SJSA1 (cell line): ENCODE measurements at regions not wholly inside any gene's neighbourhood (a gene's known extent, or its start where the extent isn't known, plus 50 kb on each side); places are given as distances from the start of the nearest gene placed in this dataset.
"Not testable (repeated sequence)": the region's sequence is repeated elsewhere in the genome, so short reads cannot be mapped to it uniquely, and the experiment has no call there.

Experiments
- DNase-seq, 2 experiments: peaks; one replicate each; pipeline ENCODE4 v3.0.0-alpha.2; 2015 to 2020; ENCODE audit warnings: low spot score in 2 of 2, low read depth in 1 of 2
- H3K27ac ChIP-seq: fragments of 250-450 bp; sonication (Bioruptor Pico); 2 replicates; pipeline ENCODE4 v1.5.1; 2020; ENCODE audit warnings: mild to moderate bottlenecking, moderate library complexity
- H3K27me3 ChIP-seq: fragments of 250-450 bp; sonication (Bioruptor Pico); replicated peaks from 2 replicates; pipeline ENCODE4 v1.5.1; 2020; ENCODE audit warnings: mild to moderate bottlenecking, moderate library complexity
- H3K36me3 ChIP-seq: fragments of 250-450 bp; sonication (Bioruptor Pico); 2 replicates; pipeline ENCODE4 v1.5.1; 2020; ENCODE audit warnings: mild to moderate bottlenecking
- H3K4me1 ChIP-seq: fragments of 250-450 bp; sonication (Bioruptor Pico); replicated peaks from 2 replicates; pipeline ENCODE4 v1.6.1; 2021; ENCODE audit warnings: mild to moderate bottlenecking
- H3K4me3 ChIP-seq: fragments of 250-450 bp; sonication (Bioruptor Pico); 2 replicates; pipeline ENCODE4 v1.5.1; 2020; ENCODE audit warnings: mild to moderate bottlenecking
- H3K9me3 ChIP-seq: fragments of 250-450 bp; sonication (Bioruptor Pico); replicated peaks from 2 replicates; pipeline ENCODE4 v1.5.1; 2020; ENCODE audit warnings: mild to moderate bottlenecking

GRCh38 chr9:28444637-28445036 is 871.4 kb upstream of the C9orf72 start:
- Histone ChIP-seq H3K4me1 (no peaks in the 10 kb centered on the region), H3K9me3 (no peaks in the 10 kb centered on the region), H3K36me3 (no peaks in the 10 kb centered on the region), H3K27ac (no peak overlapping the region), H3K27me3 (no peaks in the 10 kb centered on the region), H3K4me3 (no peak overlapping the region)
- DNase-seq, result no peak

- no peak overlapping the region for H3K27ac ChIP-seq
- DNase-seq, result no peak
- H3K4me1 ChIP-seq, result no peaks in the 10 kb centered on the region
- H3K36me3 ChIP-seq, result no peaks in the 10 kb centered on the region
- no peak overlapping the region for H3K4me3 ChIP-seq
- no peaks in the 10 kb centered on the region for H3K9me3 ChIP-seq
- H3K27me3 ChIP-seq, result no peaks in the 10 kb centered on the region
Measured at GRCh38 chr9:28445211-28445610, 871.9 kb upstream of the C9orf72 start.

GRCh38 chr9:28453918-28454317 is 880.6 kb upstream of the C9orf72 start:
- H3K27ac ChIP-seq, result no peak overlapping the region

GRCh38 chr9:28456861-28457260 is 883.6 kb upstream of the C9orf72 start:
- no peaks in the 10 kb centered on the region for H3K27me3 ChIP-seq
- no peak for DNase-seq
- H3K27ac ChIP-seq, result no peak overlapping the region
- no peaks in the 10 kb centered on the region for H3K4me1 ChIP-seq
- H3K9me3 ChIP-seq, result no peaks in the 10 kb centered on the region
- H3K4me3 ChIP-seq, result no peak overlapping the region
- H3K36me3 ChIP-seq, result no peaks in the 10 kb centered on the region

More at GRCh38 chr9:28453918-28454317, 880.6 kb upstream of the C9orf72 start:
- no peaks in the 10 kb centered on the region for H3K36me3 ChIP-seq
- H3K4me1 ChIP-seq, result no peaks in the 10 kb centered on the region
- no peaks in the 10 kb centered on the region for H3K9me3 ChIP-seq
- H3K4me3 ChIP-seq, result no peak overlapping the region
- no peaks in the 10 kb centered on the region for H3K27me3 ChIP-seq
- DNase-seq, result no peak

GRCh38 chr9:28464481-28465216 is 891.4 kb upstream of the C9orf72 start:
- H3K27me3 ChIP-seq, result no peaks in the 10 kb centered on the region
- no peaks in the 10 kb centered on the region for H3K36me3 ChIP-seq
- H3K4me1 ChIP-seq, result no peaks in the 10 kb centered on the region
- DNase-seq, result no peak
- H3K9me3 ChIP-seq, result no peaks in the 10 kb centered on the region
- H3K4me3 ChIP-seq, result no peak overlapping the region
- H3K27ac ChIP-seq, result no peak overlapping the region

GRCh38 chr9:28471261-28471660 is 898.0 kb upstream of the C9orf72 start:
- H3K27me3 ChIP-seq, result no peaks in the 10 kb centered on the region
- H3K27ac ChIP-seq, result no peak overlapping the region
- DNase-seq, result no peak
- no peaks in the 10 kb centered on the region for H3K9me3 ChIP-seq
- H3K4me3 ChIP-seq, result no peak overlapping the region
- H3K4me1 ChIP-seq, result no peaks in the 10 kb centered on the region
- no peaks in the 10 kb centered on the region for H3K36me3 ChIP-seq

- Histone ChIP-seq H3K4me1 (no peaks in the 10 kb centered on the region), H3K27ac (no peak overlapping the region), H3K9me3 (no peaks in the 10 kb centered on the region), H3K27me3 (no peaks in the 10 kb centered on the region), H3K4me3 (no peak overlapping the region), H3K36me3 (no peaks in the 10 kb centered on the region)
- no peak for DNase-seq
Measured at GRCh38 chr9:28487561-28487960, 914.3 kb upstream of the C9orf72 start.

GRCh38 chr9:28491121-28491520 is 917.8 kb upstream of the C9orf72 start:
- H3K4me1 ChIP-seq, result no peaks in the 10 kb centered on the region
- no peak overlapping the region for H3K4me3 ChIP-seq
- no peak for DNase-seq
- H3K9me3 ChIP-seq, result no peaks in the 10 kb centered on the region
- H3K36me3 ChIP-seq, result no peaks in the 10 kb centered on the region
- no peak overlapping the region for H3K27ac ChIP-seq
- H3K27me3 ChIP-seq, result no peaks in the 10 kb centered on the region

- H3K9me3 ChIP-seq, H3K27me3 ChIP-seq, H3K4me1 ChIP-seq, H3K27ac ChIP-seq, DNase-seq, H3K4me3 ChIP-seq, H3K36me3 ChIP-seq: not testable (repeated sequence)
Measured at GRCh38 chr9:28498168-28498567, 924.9 kb upstream of the C9orf72 start.

GRCh38 chr9:28502189-28502588 is 928.9 kb upstream of the C9orf72 start:
- Histone ChIP-seq H3K9me3 (no peaks in the 10 kb centered on the region), H3K27me3 (no peaks in the 10 kb centered on the region), H3K27ac (no peak overlapping the region), H3K4me3 (no peak overlapping the region), H3K4me1 (no peaks in the 10 kb centered on the region), H3K36me3 (no peaks in the 10 kb centered on the region)
- no peak for DNase-seq

GRCh38 chr9:28502741-28503140 is 929.5 kb upstream of the C9orf72 start:
- Histone ChIP-seq H3K4me1 (no peaks in the 10 kb centered on the region), H3K27ac (no peak overlapping the region), H3K4me3 (no peak overlapping the region), H3K9me3 (no peaks in the 10 kb centered on the region), H3K36me3 (no peaks in the 10 kb centered on the region), H3K27me3 (no peaks in the 10 kb centered on the region)
- no peak for DNase-seq

GRCh38 chr9:28503573-28503972 is 930.3 kb upstream of the C9orf72 start:
- Histone ChIP-seq H3K27me3 (no peaks in the 10 kb centered on the region), H3K36me3 (no peaks in the 10 kb centered on the region), H3K4me1 (no peaks in the 10 kb centered on the region), H3K27ac (no peak overlapping the region), H3K9me3 (no peaks in the 10 kb centered on the region), H3K4me3 (no peak overlapping the region)
- no peak for DNase-seq

- Histone ChIP-seq H3K9me3 (no peaks in the 10 kb centered on the region), H3K4me3 (no peak overlapping the region), H3K36me3 (no peaks in the 10 kb centered on the region), H3K27ac (no peak overlapping the region), H3K4me1 (no peaks in the 10 kb centered on the region), H3K27me3 (no peaks in the 10 kb centered on the region)
- DNase-seq, result no peak
Measured at GRCh38 chr9:28518439-28518838, 945.2 kb upstream of the C9orf72 start.

GRCh38 chr9:28524309-28524708 is 951.0 kb upstream of the C9orf72 start:
- not testable (repeated sequence) for H3K9me3 ChIP-seq, H3K4me3 ChIP-seq, H3K36me3 ChIP-seq, H3K4me1 ChIP-seq, DNase-seq, H3K27ac ChIP-seq, H3K27me3 ChIP-seq

- DNase-seq, result no peak
- Histone ChIP-seq H3K27ac (no peak overlapping the region), H3K27me3 (no peaks in the 10 kb centered on the region), H3K4me1 (no peaks in the 10 kb centered on the region), H3K9me3 (no peaks in the 10 kb centered on the region), H3K36me3 (no peaks in the 10 kb centered on the region), H3K4me3 (no peak overlapping the region)
Measured at GRCh38 chr9:28528049-28528448, 954.8 kb upstream of the C9orf72 start.
